OCI-LY3 (cell line): ENCODE measurements at regions not wholly inside any gene's neighbourhood (a gene's known extent, or its start where the extent isn't known, plus 50 kb on each side); places are given as distances from the start of the nearest gene placed in this dataset.

Experiments used
- H2AFZ ChIP-seq: fragments of 200-600, 300-600 bp; shearing (Covaris generic); 2 replicates; pipeline ENCODE4 v1.6.0; 2014; ENCODE audit warnings: antibody characterized with exemption, low read depth, low read length
- H3K27ac ChIP-seq: fragments of 200-600, 300-600 bp; sonication (generic); 2 replicates; pipeline ENCODE4 v1.5.1; 2014; ENCODE audit warnings: mild to moderate bottlenecking, low read length, moderate library complexity, mixed read lengths
- H3K27me3 ChIP-seq: fragments of 200-600, 300-600 bp; sonication (generic); 2 replicates; pipeline ENCODE4 v1.6.1; 2014; ENCODE audit warnings: low read depth, low read length, mixed read lengths
- H3K36me3 ChIP-seq: fragments of 200-600, 300-600 bp; sonication (generic); replicated peaks from 2 replicates; pipeline ENCODE3; 2014; ENCODE audit warnings: low read depth, low read length, mixed read lengths
- H3K4me1 ChIP-seq: fragments of 300-600, 200-600 bp; sonication (generic); 2 replicates; pipeline ENCODE4 v1.6.1; 2014; ENCODE audit warnings: low read length, mixed read lengths
- H3K4me2 ChIP-seq: fragments of 200-600, 300-600 bp; sonication (generic); 2 replicates; pipeline ENCODE4 v1.6.1; 2014; ENCODE audit warnings: low read length, mixed read lengths
- H3K4me3 ChIP-seq: fragments of 300-600, 200-600 bp; sonication (generic); 2 replicates; pipeline ENCODE4 v1.5.1; 2014; ENCODE audit warnings: antibody characterized with exemption, mild to moderate bottlenecking, low read length, moderate library complexity
- H3K79me2 ChIP-seq: fragments of 300-600, 200-600 bp; shearing (Covaris generic); 2 replicates; pipeline ENCODE4 v1.6.1; 2014; ENCODE audit warnings: mild to moderate bottlenecking, low read length, mixed read lengths
- H3K9ac ChIP-seq: fragments of 300-600, 200-600 bp; shearing (Covaris generic); 2 replicates; pipeline ENCODE4 v1.6.0; 2014; ENCODE audit warnings: mild to moderate bottlenecking, low read length, moderate library complexity
- H3K9me3 ChIP-seq: fragments of 200-600, 300-600 bp; shearing (Covaris generic); 2 replicates; pipeline ENCODE4 v1.6.1; 2014; ENCODE audit warnings: low read length, mixed read lengths; ENCODE audit not compliant: insufficient read depth
- H4K20me1 ChIP-seq: fragments of 200-600, 300-600 bp; sonication (generic); 2 replicates; pipeline ENCODE4 v1.6.1; 2016; ENCODE audit warnings: low read length, mixed read lengths; ENCODE audit not compliant: insufficient read depth
- EZH2phosphoT487 ChIP-seq: fragments of 200-600 bp; shearing (Covaris generic); IDR thresholded peaks from 2 replicates; pipeline ENCODE4 v1.6.1; 2018; ENCODE audit warnings: antibody characterized with exemption, mixed run types, low read depth
- TF ChIP-seq, protein P1 (sequence below): fragments of 200-600, 300-600 bp; sonication (generic); IDR thresholded peaks from 2 replicates; pipeline ENCODE4 v1.5.1; 2014; ENCODE audit warnings: antibody characterized with exemption, low read length, low read depth

DNA sequence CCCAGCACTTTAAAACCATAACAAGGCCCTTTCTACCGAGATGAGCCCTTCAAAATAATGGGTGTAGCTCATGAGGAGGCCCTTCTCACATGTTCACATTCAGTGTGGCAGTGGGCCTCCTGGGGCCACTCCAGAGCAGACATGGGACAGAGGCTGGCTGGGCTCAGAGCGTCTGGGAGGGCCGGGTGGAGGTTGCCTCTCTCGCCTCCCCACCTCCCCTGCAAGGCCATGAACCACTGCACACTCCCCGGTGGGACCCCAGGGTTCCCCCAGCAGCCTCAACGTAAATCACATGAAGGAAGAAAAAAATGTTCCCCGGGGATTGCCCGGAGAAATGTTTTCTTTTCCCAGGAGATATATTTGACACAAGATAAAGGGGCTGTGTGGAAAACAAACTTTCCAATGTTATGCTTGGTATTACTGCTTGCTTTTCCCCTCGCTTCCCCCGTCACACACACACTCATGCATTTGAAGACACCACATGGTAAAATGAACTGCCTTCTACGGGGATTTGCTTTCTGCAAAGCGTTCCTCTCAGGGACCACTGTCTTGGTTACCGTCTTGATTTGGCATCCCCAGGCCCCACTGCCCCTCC is 190.7 kb upstream of the CCND2 start:
- Histone ChIP-seq H3K27ac (no peak overlapping the region), H2AFZ (no peak overlapping the region), H3K9ac (no peak overlapping the region), H3K79me2 (no peaks in the 10 kb centered on the region), H3K4me1 (peaks cover 14% of the 10 kb centered on the region), H3K27me3 (no peaks in the 10 kb centered on the region), H3K4me3 (no peak overlapping the region), H3K4me2 (no peak overlapping the region), H4K20me1 (no peaks in the 10 kb centered on the region), H3K9me3 (no peaks in the 10 kb centered on the region), H3K36me3 (no peaks in the 10 kb centered on the region)
- no peak for TF ChIP-seq EZH2phosphoT487
- TF ChIP-seq, protein P1, sequence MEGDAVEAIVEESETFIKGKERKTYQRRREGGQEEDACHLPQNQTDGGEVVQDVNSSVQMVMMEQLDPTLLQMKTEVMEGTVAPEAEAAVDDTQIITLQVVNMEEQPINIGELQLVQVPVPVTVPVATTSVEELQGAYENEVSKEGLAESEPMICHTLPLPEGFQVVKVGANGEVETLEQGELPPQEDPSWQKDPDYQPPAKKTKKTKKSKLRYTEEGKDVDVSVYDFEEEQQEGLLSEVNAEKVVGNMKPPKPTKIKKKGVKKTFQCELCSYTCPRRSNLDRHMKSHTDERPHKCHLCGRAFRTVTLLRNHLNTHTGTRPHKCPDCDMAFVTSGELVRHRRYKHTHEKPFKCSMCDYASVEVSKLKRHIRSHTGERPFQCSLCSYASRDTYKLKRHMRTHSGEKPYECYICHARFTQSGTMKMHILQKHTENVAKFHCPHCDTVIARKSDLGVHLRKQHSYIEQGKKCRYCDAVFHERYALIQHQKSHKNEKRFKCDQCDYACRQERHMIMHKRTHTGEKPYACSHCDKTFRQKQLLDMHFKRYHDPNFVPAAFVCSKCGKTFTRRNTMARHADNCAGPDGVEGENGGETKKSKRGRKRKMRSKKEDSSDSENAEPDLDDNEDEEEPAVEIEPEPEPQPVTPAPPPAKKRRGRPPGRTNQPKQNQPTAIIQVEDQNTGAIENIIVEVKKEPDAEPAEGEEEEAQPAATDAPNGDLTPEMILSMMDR: no peak

DNA sequence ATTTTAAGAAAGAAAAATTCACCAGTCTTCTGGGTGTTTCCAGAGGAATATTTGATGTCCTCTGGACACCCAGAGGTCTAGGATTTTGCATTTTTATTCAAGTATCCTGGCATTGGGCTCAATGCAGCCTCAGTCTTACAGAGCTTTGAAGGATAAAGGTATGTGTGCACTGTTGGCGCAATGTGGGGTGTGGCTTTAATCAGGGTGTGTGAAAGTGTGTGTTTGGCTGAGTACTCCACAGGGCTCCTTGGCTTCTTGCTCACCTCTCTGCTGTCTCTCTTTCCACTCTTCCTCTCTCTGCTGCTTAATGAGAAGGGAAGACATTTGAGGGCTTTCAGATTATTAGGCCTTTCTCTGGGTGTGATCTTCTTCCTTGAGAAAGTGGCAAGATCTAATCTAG is 193.3 kb upstream of the CCND2 start:
- Histone ChIP-seq H3K79me2 (no peaks in the 10 kb centered on the region), H3K9ac (no peak overlapping the region), H2AFZ (no peak overlapping the region), H3K36me3 (no peaks in the 10 kb centered on the region), H3K4me2 (no peak overlapping the region), H3K27ac (no peak overlapping the region), H4K20me1 (no peaks in the 10 kb centered on the region), H3K9me3 (no peaks in the 10 kb centered on the region), H3K4me3 (no peak overlapping the region), H3K4me1 (peaks cover 5% of the 10 kb centered on the region), H3K27me3 (no peaks in the 10 kb centered on the region)
- no peak for TF ChIP-seq EZH2phosphoT487
- TF ChIP-seq, protein P1: no peak

DNA sequence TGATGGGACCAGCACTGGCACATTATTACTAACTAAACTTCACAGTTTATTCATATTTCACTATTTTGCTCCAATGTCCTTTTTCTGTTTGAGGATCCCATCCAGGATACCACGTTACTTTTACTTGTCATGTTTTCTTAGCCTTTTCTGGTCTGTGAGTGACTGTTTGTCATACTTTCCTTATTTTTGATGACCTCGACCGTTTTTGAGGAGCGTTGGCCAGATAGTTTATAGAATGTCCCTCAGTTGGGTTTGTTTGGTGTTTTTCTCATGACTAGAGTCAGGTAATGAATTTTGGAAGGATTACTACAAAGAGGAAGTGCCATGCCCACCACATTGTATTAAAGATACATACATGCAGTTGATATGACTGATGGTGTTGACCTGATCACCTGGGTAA is 199.4 kb upstream of the CCND2 start:
- Histone ChIP-seq H3K36me3 (no peaks in the 10 kb centered on the region), H4K20me1 (no peaks in the 10 kb centered on the region), H3K9me3 (no peaks in the 10 kb centered on the region), H3K79me2 (no peaks in the 10 kb centered on the region), H2AFZ (no peak overlapping the region), H3K4me2 (no peak overlapping the region), H3K4me1 (no peaks in the 10 kb centered on the region), H3K4me3 (no peak overlapping the region), H3K9ac (no peak overlapping the region), H3K27ac (no peak overlapping the region), H3K27me3 (peaks cover 6% of the 10 kb centered on the region; the same call in 1 of the 2 replicates)
- TF ChIP-seq, protein P1: no peak
- TF ChIP-seq EZH2phosphoT487: no peak

DNA sequence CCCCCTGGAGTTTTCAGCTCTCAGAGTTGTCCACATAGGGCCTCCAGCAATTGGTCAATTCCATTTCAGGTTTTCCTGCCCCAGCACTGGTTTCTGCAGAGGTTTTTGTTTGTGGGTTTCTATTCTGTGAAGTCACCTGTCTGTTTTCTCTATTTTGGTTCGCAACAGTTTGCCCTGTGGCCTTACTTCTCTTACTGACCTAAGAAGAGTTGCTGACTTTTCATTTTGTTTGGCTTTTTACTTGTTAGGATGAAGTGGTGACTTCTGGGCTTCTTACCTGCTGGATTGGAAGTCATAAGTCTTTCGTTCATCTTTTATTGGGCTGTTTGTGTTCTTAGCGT is 196.4 kb upstream of the PARP11 start:
- Histone ChIP-seq H3K9me3 (no peaks in the 10 kb centered on the region), H3K79me2 (no peaks in the 10 kb centered on the region), H2AFZ (no peak overlapping the region), H3K36me3 (no peaks in the 10 kb centered on the region), H3K27ac (no peak overlapping the region), H4K20me1 (no peaks in the 10 kb centered on the region), H3K27me3 (peaks cover 34% of the 10 kb centered on the region), H3K9ac (no peak overlapping the region), H3K4me1 (no peaks in the 10 kb centered on the region), H3K4me3 (no peak overlapping the region), H3K4me2 (no peak overlapping the region)
- TF ChIP-seq, protein P1: no peak
- no peak for TF ChIP-seq EZH2phosphoT487
